Body of pancreas (tissue), 4 donors: ENCODE measurements at regions not wholly inside any gene's neighbourhood (a gene's known extent, or its start where the extent isn't known, plus 50 kb on each side); places are given as distances from the start of the nearest gene placed in this dataset.

Experiments used
- POLR2A ChIP-seq, 3 donors: fragments of 450-650 bp; IDR thresholded peaks; one replicate each; pipeline ENCODE4 v1.6.1; 2016; ENCODE audit warnings: antibody characterized with exemption in 3 of 3, mild to moderate bottlenecking in 2 of 3
- TF ChIP-seq, protein P1 (sequence below), 7 experiments: fragments of 450-650 bp in 4 of 7; fragments of 200-600 bp in 3 of 7; sonication (generic) in 3 of 7; IDR thresholded peaks; one replicate each; pipeline ENCODE4 v1.5.1; 2016 to 2019; ENCODE audit warnings: antibody characterized with exemption in 7 of 7

DNA sequence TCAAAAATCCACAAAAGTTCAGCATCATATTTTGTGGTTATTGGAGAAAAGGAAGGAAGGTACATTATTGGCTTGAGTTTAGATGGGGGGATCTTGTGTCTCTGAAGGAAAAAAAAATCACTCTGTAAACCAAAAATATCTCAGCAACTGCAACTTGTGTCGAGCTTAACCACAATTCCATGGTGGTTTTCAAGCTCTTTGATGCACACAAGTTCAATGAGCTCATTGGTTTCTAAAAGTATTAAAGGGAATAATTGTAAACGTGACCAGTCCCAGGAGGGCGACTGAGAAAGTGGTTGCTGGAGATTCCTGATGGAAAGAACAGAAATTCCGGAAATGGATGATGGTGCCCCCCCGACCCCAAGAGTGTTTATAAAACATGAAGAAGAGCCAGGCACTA, 173.8 kb downstream of the PSAT1 start:
- TF ChIP-seq POLR2A (IDR thresholded peaks at IDR 0.05): no peak
- TF ChIP-seq, protein P1, sequence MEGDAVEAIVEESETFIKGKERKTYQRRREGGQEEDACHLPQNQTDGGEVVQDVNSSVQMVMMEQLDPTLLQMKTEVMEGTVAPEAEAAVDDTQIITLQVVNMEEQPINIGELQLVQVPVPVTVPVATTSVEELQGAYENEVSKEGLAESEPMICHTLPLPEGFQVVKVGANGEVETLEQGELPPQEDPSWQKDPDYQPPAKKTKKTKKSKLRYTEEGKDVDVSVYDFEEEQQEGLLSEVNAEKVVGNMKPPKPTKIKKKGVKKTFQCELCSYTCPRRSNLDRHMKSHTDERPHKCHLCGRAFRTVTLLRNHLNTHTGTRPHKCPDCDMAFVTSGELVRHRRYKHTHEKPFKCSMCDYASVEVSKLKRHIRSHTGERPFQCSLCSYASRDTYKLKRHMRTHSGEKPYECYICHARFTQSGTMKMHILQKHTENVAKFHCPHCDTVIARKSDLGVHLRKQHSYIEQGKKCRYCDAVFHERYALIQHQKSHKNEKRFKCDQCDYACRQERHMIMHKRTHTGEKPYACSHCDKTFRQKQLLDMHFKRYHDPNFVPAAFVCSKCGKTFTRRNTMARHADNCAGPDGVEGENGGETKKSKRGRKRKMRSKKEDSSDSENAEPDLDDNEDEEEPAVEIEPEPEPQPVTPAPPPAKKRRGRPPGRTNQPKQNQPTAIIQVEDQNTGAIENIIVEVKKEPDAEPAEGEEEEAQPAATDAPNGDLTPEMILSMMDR (IDR thresholded peaks at IDR 0.05): no peak
